Right lung (tissue), 2 donors: ENCODE measurements at regions not wholly inside any gene's neighbourhood (a gene's known extent, or its start where the extent isn't known, plus 50 kb on each side); places are given as distances from the start of the nearest gene placed in this dataset.
"Not testable (repeated sequence)": the region's sequence is repeated elsewhere in the genome, so short reads cannot be mapped to it uniquely, and the experiment has no call there.

ENCODE experiments used
- DNase-seq, 2 donors: peaks; one replicate each; pipeline ENCODE4 v3.0.0-alpha.2; 2013

GRCh38 chr14:28240909-28241308, 525.7 kb upstream of the FOXG1 start:
- no peak for DNase-seq

- no peak for DNase-seq
These were observed 523.7 kb upstream of the FOXG1 start for GRCh38 chr14:28242895-28243294.

DNA sequence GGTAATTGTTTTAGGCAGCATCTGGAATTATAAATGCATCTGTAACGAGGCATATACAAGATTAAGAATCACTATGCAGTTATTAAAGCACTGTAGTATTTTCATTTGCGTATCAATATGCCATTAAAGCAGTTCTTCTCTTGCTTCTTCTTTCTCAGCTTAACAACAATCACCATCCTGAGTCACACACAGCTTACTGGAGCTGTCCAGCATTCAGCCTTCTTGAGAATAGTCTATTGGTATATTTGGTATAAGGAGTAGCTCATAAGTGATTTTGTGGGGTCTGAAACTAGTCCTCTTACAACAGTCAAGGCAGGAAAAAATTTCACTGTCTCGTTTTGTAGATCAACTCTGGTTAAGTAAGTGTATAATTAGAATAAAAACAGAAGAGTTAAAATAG, 523.0 kb upstream of the FOXG1 start:
- DNase-seq = no peak

- DNase-seq = no peak
These were observed 521.4 kb upstream of the FOXG1 start for GRCh38 chr14:28245216-28245615.

GRCh38 chr14:28247491-28247890, 519.1 kb upstream of the FOXG1 start:
- no peak for DNase-seq

DNA sequence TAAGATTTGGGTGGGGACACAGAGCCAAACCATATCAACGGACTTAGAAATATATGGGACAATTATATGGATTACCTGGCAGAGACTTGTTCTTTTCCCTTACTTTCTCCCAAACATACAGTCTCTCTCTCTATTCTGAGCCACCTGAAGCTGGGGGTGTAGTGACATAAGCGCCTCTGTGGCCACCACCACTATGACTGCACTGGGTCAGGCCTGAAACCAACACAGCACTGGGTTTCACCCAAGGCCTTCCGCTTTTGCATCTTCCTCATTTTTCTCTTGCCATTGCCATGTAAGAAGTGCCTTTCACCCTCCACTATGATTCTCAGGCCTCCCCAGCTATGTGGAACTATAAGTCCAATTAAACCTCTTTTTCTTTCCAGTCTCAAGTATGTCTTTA, 514.5 kb upstream of the FOXG1 start:
- not testable (repeated sequence) for DNase-seq

- no peak for DNase-seq
These were observed 511.8 kb upstream of the FOXG1 start for GRCh38 chr14:28254768-28255167.

- no peak for DNase-seq
These were observed 502.3 kb upstream of the FOXG1 start for GRCh38 chr14:28264306-28264705.

GRCh38 chr14:28272270-28272669, 494.3 kb upstream of the FOXG1 start:
- DNase-seq = no peak

DNA sequence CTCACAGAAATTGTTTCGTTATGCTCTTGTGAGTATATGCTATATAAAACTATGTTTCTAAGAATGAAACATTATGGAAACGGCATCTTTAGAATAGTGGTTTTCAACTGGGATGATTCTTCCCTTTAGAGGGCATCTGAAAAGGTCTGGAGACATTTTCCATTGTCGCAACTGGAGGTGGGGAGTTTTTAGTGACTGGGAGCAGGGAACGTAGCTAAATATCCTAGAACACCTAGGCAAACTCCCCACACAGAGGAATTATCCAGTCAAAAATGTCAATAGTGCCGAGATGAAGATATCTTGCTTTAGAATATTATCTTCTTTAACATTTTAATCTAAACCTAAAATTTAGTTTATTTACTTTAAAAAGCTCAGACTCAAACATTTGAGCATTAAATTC, 486.1 kb upstream of the FOXG1 start:
- no peak for DNase-seq

DNA sequence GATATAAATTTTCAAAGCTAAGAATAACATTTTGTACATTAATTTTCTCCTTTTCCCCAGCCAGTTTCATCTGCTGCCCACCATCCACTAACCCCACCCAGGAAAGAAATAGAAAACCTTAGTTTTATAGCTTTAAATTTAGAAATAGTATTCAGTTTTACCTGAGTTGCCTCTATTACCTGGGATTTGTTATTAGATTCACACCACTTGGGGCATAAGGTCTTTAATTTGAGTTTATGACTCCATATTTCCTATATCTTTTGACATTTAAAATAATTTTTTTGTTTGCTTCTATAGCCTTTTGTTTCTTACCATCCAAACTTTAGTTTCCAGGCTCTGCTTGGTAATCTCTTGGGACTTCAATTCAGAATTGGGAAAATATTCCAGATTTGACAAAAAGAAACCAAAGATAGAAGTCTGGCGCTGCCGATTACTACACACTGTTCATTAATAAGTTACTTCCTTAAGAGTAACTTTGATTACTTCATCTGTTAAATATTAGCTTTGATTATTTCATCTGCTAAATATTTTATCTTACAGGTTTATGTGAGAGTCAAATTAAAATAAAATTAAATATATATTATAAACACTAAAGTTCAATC, 485.5 kb upstream of the FOXG1 start:
- no peak for DNase-seq

DNA sequence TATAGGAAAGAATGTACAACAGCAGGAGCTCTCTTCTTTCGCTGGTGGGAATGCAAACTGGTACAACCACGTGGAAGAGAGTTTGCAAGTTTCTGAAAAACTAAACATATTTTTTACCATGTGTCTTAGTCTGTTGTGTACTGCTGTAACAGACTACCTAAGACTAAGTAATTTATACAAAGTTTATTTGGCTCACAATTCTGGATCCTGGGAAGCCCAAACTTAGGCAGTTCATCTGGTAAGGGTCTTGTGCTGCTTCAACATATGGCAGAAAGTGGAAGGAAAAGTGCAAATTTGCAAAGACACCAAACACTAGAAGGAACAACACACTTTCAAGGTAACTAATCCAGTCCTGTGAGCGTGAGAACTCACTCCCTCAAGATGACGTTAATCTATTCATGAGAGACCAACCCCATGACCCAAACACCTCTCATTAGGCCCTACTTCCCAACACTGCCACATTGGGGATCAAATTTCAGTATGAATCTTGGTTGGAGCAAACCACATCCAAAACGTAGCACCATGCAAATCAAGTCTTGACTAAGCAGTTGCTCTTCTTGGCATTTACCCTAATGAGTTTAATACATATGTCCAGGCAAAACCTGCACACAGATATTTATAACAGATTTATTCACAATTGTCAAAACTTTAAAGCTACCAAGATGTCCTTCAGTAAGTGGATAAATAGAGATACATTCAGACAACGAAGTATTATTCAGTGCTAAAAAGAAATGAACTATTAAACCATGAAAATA, 481.9 kb upstream of the FOXG1 start:
- DNase-seq = no peak

DNA sequence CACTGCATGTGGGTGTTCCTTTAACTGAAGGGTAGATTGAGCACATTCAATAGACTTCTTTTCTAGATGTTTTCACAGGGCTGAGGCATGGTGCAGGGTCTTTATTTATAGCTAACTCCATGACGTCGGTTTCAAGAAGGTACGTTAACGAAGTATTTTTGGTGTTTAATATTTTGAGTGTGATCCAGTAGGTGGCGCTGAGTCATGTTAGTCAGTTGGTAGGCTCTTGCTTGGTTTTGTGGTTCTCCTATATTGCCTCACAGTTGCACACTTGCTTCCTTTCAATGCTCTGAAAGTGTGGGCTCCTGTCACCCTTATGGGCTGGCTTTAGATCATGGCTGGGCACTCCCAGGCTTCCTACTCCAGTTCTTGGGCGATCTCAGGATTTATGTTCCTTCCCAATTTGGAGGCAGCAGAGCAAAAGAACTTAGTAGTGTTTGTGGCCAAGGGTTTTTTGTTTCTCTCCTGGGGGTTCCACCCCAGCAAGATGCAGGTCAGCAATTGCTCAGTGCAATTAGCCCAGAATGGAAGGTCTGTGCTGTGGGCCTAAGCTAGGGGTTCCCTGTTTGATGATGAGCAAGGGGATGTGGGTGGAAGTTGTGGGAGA, 471.6 kb upstream of the FOXG1 start:
- DNase-seq = no peak

DNA sequence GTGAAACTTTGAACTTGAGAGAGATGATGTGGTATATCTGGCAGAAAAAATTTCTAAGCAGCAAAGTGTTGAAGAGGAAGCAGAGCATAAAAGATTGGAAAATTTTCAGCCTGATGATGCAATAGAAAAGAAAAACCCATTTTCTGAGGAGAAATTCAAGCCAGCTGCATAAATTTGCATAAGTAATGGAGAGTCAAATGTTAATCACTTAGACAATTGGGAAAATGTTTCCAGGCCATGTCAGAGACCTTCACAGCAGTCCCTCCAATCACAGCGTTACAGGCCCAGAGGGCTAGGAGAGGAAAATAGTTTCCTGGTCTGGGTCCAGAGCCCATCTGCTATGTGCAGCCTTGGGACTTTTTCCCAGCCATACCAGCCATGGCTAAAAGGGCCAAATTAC, 469.0 kb upstream of the FOXG1 start:
- DNase-seq = no peak

GRCh38 chr14:28298156-28298555, 468.4 kb upstream of the FOXG1 start:
- no peak for DNase-seq

GRCh38 chr14:28299227-28299626, 467.4 kb upstream of the FOXG1 start:
- DNase-seq = no peak

GRCh38 chr14:28300356-28300755, 466.2 kb upstream of the FOXG1 start:
- no peak for DNase-seq

- DNase-seq = no peak
These were observed 465.4 kb upstream of the FOXG1 start for GRCh38 chr14:28301179-28301578.

DNA sequence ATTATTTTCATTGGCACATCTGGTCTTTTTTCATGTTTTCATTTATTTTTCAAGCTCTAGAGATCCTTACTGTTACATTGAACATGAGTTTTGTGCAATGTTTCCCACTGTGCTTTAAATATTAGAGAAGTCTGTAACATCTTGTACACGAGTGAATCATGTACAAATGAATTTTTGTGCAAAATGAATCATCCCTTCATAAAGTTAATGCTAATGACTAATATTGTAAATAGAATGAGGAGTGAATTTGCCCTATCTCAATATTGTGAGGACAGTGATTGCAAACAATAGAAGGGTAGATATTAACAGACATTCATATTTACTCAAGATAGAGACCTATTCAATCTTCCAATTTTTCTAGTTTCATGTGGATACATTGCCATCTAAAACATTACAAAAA, 463.3 kb upstream of the FOXG1 start:
- DNase-seq = no peak

GRCh38 chr14:28305938-28306337, 460.6 kb upstream of the FOXG1 start:
- no peak for DNase-seq

DNA sequence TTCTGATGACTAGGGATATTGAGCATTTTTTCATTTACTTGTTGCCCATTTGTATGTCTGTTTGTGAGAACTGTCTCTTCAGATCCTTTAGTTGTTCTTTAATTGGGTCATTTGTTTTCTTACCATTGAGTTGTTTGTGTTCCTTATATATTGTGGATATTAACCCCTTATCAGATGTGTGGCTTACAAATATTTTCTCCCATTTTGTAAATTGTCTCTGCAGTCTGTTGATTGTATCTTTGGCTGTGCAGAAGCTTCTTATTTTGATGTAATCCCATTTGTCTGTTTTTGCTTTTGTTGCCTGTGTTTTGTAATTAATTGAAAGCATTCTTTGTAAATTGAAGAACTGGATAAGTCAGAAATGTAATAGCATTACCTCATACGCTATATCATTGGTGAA, 459.1 kb upstream of the FOXG1 start:
- DNase-seq = no peak

DNA sequence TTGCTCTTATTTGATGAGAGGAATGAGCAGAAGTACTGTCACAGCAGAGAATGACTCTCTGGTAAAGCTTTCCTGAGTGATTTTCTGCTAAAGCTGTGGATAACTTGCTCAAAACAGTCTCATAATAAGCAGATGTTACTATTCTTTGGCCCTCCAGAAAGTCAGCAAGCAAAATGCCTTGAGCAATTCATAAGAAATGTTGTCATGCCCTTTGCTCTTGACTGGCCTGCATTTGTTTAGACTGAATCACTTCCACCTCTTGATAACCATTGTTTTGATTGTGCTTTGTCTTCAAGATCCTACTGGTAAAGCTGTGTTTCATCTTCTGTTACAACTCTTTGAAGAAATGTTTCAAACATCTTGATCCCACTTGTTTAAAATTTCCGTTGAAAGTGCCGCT, 457.9 kb upstream of the FOXG1 start:
- no peak for DNase-seq

DNA sequence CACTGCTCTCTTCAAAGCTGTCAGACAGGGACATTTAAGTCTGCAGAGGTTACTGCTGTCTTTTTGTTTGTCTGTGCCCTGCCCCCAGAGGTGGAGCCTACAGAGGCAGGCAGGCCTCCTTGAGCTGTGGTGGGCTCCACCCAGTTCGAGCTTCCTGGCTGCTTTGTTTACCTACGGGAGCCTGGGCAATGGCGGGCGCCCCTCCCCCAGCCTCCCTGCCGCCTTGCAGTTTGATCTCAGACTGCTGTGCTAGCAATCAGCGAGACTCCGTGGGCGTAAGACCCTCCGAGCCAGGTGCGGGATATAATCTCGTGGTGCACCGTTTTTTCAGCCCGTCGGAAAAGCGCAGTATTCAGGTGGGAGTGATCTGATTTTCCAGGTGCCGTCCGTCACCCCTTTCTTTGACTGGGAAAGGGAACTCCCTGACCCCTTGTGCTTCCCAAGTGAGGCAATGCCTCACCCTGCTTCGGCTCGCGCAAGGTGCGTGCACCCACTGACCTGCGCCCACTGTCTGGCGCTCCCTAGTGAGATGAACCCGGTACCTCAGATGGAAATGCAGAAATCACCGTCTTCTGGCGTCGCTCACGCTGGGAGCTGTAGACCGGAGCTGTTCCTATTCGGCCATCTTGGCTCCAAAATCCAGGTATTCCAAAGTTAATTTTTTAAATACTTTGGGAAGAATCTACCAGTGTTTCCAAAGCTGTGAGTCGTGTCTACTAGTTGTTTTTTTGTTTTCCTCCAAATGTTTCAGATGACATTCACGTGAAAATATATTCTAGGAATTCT, 448.5 kb upstream of the FOXG1 start:
- DNase-seq = not testable (repeated sequence)
